ENCODE measurements at regions not wholly inside any gene's neighbourhood (a gene's known extent, or its start where the extent isn't known, plus 50 kb on each side); places are given as distances from the start of the nearest gene placed in this dataset.

DNA sequence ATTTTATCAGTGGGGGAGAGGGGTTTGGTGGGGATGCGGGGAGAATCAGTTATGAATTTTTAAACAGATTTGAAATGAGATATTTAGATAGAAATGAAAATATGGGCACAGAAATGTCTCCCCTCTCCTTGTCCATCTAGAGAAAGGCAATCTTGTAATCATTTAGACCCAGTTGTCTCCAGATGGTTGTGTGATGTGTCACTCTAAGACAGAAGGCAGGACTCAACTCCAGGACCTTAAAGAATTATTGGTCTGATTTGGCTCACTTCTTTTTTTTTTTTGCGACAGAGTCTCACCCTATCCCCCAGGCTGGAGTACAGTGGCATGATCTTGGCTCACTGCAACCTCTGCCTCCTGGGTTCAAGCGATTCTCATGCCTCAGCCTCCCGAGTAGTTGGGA is 77.2 kb downstream of the EOMES start:
- no peaks in the 10 kb centered on the region for H3K27me3 ChIP-seq (ENCODE audit: insufficient read depth in 3 of 3, low read length in 2 of 3)
- no peak for TF ChIP-seq CTCF (IDR thresholded peaks at IDR 0.05)
- no peaks in the 10 kb centered on the region for H3K4me1 ChIP-seq
- 96 to 98% (median 97%) methylated on average over 4 of the region's 4 CpGs for WGBS, 3 donors
- intact Hi-C loops (cut with DNase I), result no loop called here
- no peaks in the 10 kb centered on the region for H3K36me3 ChIP-seq (ENCODE audit: insufficient read depth in 1 of 2, low read depth in 1 of 2)
- ATAC-seq, result no peak
- H3K4me3 ChIP-seq, result no peak overlapping the region
- DNase-seq, result no peak
- no peaks in the 10 kb centered on the region for H3K9me3 ChIP-seq
- no peak overlapping the region for H3K27ac ChIP-seq

DNA sequence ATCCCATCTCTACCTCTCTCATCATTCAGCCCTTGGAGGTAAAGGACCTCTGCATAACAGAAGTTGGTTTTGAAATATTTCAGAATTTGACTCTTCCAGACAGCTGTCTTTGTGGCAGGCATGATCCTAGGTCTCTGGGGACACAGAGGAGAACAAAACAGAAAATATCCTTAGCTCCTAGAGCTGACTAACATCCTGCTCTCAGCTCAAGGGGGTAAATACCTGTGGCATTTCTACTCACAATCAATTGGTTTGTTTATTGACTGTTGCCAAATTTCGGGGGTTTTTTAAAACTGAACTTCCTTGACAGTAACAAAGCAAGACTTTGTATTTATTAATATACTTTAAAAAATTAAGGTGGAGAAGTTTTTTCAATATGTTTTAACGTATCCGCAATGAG is 78.8 kb downstream of the EOMES start:
- DNase-seq (no peak), ATAC-seq (no peak)
- Histone ChIP-seq H3K27ac (no peak overlapping the region), H3K36me3 (ENCODE audit: insufficient read depth in 1 of 2, low read depth in 1 of 2) (no peaks in the 10 kb centered on the region), H3K27me3 (ENCODE audit: insufficient read depth in 3 of 3, low read length in 2 of 3) (no peaks in the 10 kb centered on the region), H3K9me3 (no peaks in the 10 kb centered on the region), H3K4me3 (no peak overlapping the region), H3K4me1 (no peaks in the 10 kb centered on the region)
- no peak for TF ChIP-seq CTCF (IDR thresholded peaks at IDR 0.05)
- intact Hi-C loops (cut with DNase I), result no loop called here
- WGBS, 3 donors, result 64 to 72% (median 64%) methylated on average over 3 of the region's 3 CpGs

- no peaks in the 10 kb centered on the region for H3K9me3 ChIP-seq
- no peak for TF ChIP-seq CTCF (IDR thresholded peaks at IDR 0.05)
- intact Hi-C loops (cut with DNase I), result no loop called here
- no peak overlapping the region for H3K27ac ChIP-seq
- WGBS, 3 donors, result 74 to 88% (median 75%) methylated on average over 5 of the region's 5 CpGs
- no peaks in the 10 kb centered on the region for H3K36me3 ChIP-seq (ENCODE audit: insufficient read depth in 1 of 2, low read depth in 1 of 2)
- no peaks in the 10 kb centered on the region for H3K27me3 ChIP-seq (ENCODE audit: insufficient read depth in 3 of 3, low read length in 2 of 3)
- ATAC-seq (no peak), DNase-seq (no peak)
- no peak overlapping the region for H3K4me3 ChIP-seq
- no peaks in the 10 kb centered on the region for H3K4me1 ChIP-seq
Measured at GRCh38 chr3:27642796-27643195, 79.3 kb downstream of the EOMES start.

DNA sequence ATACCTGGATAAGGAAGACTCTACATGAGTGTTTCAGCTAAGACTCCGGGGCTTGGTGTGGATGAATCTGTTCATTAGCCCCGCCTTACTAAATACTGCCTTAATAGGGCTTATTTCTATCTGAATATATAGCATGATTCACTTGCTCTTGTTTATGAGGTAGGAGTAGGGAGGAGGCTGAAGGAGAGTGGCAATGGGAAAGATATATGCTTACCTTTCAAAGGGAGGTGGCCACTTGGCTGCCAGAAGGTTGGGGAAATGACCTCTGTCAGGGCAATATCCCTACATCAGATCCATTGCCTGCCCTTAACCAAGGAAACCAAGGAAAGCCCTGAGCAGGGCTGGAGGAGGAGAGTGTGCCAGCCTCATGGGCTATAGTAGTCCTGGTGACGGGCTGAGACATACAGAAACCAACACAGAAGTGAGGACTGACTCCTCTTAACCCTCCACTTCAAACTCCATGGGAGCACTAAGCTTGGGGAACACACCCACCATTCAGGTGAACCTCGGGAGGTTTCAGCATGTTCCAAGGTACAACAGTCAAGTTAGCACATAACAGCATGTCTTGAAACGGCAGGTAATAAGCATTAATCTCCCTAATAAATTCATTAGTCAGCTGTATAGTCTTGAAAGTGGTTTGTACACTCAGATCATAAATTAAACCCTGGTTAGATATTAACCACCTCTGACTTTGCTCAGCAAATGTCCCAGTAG is 80.1 kb downstream of the EOMES start:
- no peaks in the 10 kb centered on the region for H3K27me3 ChIP-seq (ENCODE audit: insufficient read depth in 3 of 3, low read length in 2 of 3)
- TF ChIP-seq CTCF (IDR thresholded peaks at IDR 0.05), result no peak
- H3K4me1 ChIP-seq, result no peaks in the 10 kb centered on the region
- DNase-seq, result no peak
- no peak overlapping the region for H3K27ac ChIP-seq
- no peak overlapping the region for H3K4me3 ChIP-seq
- no peaks in the 10 kb centered on the region for H3K36me3 ChIP-seq (ENCODE audit: insufficient read depth in 1 of 2, low read depth in 1 of 2)
- no peaks in the 10 kb centered on the region for H3K9me3 ChIP-seq
- ATAC-seq, result no peak
- intact Hi-C loops (cut with DNase I), result no loop called here
- WGBS, 3 donors, result 86 to 92% (median 89%) methylated on average over 5 of the region's 5 CpGs

DNA sequence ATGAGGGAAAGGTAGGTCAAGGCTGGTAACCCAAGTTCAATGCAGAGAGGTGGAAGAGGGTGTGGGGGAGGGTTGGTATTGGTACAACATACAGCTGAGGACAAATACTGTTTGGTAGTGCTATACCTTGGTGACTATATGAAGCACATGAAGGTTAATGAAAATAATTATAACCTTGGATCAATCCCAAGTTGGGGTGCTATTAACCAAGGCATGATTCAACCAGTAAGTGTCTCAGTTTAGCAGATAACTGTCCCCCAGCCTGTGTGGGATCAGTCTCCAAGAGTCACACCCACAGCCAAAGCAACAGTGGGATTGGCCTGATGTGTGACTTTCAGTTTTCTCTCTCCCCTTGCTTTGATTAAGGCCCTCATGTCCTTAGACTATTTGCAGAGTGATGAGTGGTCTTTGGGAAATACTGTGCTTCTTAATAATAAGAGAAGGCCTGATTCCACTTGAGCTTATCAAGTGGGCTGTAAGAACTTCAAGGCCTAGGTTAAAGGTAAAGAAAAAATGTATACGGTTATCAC is 80.8 kb downstream of the EOMES start:
- DNase-seq (no peak), ATAC-seq (no peak)
- Histone ChIP-seq H3K27ac (no peak overlapping the region), H3K36me3 (ENCODE audit: insufficient read depth in 1 of 2, low read depth in 1 of 2) (no peaks in the 10 kb centered on the region), H3K27me3 (ENCODE audit: insufficient read depth in 3 of 3, low read length in 2 of 3) (no peaks in the 10 kb centered on the region), H3K9me3 (no peaks in the 10 kb centered on the region), H3K4me1 (no peaks in the 10 kb centered on the region), H3K4me3 (no peak overlapping the region)
- TF ChIP-seq CTCF (IDR thresholded peaks at IDR 0.05), result no peak
- WGBS, 3 donors, result 95 to 97% (median 97%) methylated on average over 1 of the region's 1 CpG
- intact Hi-C loops (cut with DNase I), result no loop called here
